ENCODE measurements at regions not wholly inside any gene's neighbourhood (a gene's known extent, or its start where the extent isn't known, plus 50 kb on each side); places are given as distances from the start of the nearest gene placed in this dataset.
A peak's percentile ranks its signal among the peaks of the same experiment; 100 is the strongest.
"Not testable (repeated sequence)": the region's sequence is repeated elsewhere in the genome, so short reads cannot be mapped to it uniquely, and the experiment has no call there.

DNA sequence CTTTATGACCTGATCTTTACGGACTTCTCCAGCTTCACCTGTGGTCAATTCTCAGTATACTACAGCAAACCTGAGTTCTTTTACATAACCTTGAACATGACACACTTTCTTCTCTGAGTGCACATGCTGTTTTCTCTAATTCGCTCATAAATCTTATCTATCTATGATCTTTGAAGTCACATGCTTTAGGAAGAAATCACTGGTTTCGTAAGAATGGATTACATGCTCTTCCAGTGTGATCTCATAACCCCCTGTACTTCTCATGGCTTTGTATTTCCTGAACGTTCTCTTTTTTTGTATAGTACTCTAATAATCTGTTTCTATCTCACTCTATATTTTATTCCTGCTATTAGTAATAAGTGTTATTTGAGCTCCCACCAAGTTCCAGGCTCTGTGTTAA lies 1165.2 kb downstream of the TBL1XR1 start:
- DNase-seq: no peak

DNA sequence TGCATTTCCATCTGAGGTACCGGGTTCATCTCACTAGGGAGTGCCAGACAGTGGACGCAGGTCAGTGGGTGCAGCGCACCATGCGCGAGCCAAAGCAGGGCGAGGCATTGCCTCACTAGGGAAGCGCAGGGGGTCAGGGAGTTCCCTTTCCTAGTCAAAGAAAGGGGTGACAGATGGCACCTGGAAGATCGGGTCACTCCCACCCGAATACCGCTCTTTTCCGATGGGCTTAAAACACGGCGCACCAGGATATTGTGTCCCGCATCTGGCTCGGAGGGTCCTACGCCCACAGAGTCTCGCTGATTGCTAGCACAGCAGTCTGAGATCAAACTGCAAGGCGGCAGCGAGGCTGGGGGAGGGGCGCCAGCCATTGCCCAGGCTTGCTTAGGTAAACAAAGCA lies 1157.1 kb downstream of the NAALADL2 start:
- DNase-seq: not testable (repeated sequence)

DNA sequence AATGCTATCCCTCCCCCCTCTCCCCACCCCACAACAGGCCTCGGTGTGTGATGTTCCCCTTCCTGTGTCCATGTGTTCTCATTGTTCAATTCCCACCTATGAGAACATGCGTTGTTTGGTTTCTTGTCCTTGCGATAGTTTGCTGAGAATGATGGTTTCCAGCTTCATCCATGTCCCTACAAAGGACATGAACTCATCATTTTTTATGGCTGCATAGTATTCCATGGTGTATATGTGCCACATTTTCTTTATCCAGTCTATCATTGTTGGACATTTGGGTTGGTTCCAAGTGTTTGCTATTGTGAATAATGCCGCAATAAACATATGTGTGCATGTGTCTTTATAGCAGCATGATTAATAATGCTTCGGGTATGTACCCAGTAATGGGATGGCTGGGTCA lies 1156.1 kb downstream of the NAALADL2 start:
- DNase-seq: not testable (repeated sequence)

DNA sequence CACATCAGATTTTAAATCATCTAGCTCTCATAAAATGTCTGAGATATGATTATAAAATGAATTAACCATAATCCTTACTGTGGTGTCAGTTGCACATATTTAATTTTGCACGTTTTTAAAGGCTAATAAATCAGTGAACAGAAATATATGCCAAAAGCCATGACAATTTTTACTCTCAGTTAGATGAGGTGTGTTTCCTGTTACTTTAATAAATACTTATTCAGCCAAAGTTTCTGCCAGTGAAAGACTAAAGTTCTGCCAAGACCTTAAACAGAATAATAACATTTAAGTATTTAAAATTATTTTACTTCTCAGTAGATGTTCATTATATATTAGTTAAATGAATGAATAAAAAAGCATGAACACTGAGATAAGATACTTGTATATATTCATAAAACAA lies 1150.1 kb downstream of the NAALADL2 start:
- no peak for DNase-seq

GRCh38 chr3:176005564-176005963 lies 1146.4 kb downstream of the NAALADL2 start:
- DNase-seq: no peak

GRCh38 chr3:175989161-175989560 lies 1130.0 kb downstream of the NAALADL2 start:
- no peak for DNase-seq

GRCh38 chr3:175988401-175988800 lies 1129.3 kb downstream of the NAALADL2 start:
- no peak for DNase-seq

DNA sequence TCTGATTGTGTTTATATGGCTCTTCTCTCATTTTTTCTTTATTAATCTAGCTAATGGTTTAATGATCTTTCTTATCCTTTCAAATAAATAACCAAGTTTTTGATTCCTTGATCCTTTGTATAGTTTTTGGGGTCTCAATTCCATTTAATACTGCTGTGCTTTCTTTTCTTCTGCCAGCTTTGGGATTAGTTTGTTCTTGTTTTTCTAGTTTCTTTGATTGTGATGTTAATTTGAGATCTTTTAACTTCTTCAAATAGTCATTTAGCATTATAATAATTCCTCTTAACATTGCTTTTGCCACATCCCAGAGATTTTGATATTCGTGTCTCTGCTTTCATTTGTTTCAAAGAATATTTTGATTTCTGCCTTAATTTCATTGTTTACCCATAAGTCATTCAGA lies 1126.6 kb downstream of the NAALADL2 start:
- no peak for DNase-seq

DNA sequence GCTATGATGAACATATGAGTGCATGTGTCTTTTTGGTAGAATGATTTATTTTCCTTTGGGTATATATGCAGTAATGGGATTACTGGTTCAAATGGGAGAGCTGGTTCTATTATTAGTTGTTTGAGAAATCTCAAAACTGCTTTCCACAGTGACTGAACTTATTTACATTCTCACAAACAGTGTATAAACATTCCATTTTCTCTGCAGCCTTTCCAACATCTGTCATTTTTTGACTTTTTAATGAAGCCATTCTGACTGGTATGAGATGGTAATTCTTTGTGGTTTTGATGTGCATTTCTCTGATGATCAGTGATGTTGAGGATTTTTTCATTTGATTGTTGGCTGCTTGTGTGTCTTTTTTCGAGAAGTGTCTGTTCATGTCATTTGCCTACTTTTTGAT lies 1124.2 kb downstream of the NAALADL2 start:
- no peak for DNase-seq

GRCh38 chr3:175980486-175981090 lies 1121.5 kb downstream of the NAALADL2 start:
- no peak for DNase-seq

GRCh38 chr3:175977968-175978752 lies 1119.0 kb downstream of the NAALADL2 start:
- DNase-seq: peak; percentile 5

DNA sequence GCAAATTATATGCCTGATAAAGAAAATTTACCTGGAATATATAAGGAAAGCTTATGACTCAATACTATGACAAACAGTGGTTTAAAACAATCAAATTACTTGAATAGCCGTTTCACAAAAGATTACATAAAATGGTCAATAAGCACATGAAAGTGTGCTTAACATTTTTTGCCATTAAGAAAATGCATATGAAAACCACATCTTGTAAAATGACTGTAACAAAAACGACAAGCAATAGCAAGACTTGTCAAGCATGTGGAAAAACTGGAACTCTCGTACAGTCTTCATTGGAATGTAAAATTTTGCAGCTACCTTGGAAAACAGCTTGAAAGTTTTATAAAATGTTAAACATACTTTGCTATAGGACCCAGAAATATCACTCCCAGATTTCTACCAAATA lies 1110.3 kb downstream of the NAALADL2 start:
- no peak for DNase-seq

DNA sequence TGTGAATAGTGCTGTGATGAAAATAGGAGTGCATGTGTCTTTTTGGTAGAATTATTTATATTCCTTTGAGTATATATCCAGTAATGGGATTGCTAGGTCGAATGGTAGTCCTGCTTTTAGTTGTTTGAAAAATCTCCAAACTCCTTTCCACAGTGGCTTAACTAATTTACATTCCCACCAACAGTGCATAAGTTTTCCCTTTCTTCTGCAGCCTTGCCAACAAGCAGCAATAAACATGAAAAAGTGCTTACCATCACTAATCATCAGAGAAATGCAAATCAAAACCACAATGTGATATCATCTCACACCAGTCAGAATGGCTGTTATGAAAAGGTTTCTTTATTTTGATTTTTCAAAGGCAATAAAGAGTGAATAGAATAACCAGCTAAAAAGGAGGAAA lies 1105.9 kb downstream of the NAALADL2 start:
- DNase-seq: no peak

- DNase-seq: no peak
Measured at GRCh38 chr3:175957427-175957826, 1098.3 kb downstream of the NAALADL2 start.

- no peak for DNase-seq
Measured at GRCh38 chr3:175956964-175957363, 1097.8 kb downstream of the NAALADL2 start.

DNA sequence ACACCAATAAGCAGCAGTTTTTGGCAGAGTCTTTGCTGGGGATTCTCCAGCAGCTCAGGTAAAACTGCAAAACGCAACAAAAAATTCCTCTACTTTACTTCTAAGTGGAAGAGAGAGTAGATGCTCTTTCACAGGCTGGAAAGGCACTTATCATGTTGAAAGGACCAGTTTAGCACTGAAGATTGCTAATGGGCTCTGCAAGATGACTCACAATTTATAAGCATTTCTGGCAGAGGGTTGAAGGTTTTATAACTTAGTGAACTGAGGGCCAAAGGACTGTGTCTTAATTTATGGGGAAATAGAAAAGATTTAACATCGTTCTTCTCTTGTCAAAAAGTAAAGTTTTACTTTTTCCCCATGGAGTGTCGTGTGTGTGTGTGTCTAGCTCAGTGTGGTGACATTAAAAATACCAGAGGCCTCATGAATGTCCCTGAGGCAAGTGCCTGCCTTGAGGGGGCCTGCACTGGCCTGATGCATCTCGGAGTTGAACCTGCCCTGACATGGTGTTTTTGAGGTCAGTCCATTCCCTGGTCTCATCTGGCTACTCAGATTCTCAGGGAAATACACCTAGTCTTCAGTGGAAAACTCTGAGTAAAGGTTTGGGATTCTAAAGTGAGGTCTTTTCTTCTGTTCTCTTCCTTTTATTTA lies 1092.0 kb downstream of the NAALADL2 start:
- DNase-seq: no peak

DNA sequence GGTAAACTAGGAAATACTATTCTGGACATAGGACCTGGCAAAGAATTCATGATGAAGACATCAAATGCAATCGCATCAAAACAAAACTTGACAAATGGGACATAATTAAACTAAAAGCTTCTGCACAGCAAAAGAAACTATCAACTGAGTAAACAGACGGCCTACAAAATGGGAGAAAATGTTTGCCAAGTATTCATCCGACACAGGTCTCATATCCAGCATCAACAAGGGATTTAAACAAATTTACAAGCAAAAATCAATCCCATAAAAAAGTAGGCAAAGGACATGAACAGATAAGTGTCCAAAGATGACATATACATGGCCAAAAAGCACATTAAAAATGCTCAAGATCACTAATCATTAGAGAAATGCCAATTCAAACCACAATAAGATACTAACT lies 1088.9 kb downstream of the NAALADL2 start:
- no peak for DNase-seq

GRCh38 chr3:175941352-175941751 lies 1082.2 kb downstream of the NAALADL2 start:
- DNase-seq: no peak

DNA sequence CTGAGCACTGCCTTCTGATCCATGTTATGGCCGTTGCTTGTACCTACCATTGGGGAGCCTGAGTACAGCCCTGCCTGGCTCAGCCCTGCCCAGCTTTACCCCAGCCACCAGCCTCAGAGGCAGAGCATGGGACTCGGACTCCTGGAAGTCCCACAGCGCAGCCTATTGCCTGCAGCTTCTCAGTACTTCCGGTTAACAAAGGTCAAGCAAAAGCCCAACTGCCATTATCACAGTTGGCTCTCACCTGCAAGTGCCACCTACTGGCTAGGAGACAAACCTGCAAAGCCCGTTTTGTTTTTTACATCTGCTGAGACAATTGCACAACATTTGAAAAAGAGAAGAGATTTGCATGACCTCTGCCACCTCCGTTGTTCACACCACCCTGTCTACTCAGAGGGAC lies 1081.7 kb downstream of the NAALADL2 start:
- DNase-seq: no peak

DNA sequence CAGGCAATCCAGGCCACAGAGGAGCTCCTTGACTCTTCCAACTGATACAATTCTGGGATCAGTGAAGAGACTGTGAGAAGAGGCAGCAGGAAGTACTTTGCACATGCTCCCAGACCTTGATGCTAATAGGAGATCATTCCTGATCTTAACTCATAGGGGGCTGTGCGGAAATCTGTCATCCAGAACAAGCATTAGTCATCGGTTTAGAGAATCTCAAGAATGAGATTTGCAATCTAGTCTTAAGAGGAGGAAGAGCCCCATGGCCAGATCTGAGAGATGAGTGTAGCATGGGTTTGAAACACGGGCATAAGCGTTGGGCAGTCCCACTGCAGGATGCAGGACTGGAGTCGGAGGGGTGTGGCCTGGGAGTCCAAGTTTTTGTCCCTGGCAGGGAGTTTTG lies 1081.1 kb downstream of the NAALADL2 start:
- no peak for DNase-seq

GRCh38 chr3:175937367-175937766 lies 1078.2 kb downstream of the NAALADL2 start:
- not testable (repeated sequence) for DNase-seq

GRCh38 chr3:175932586-175932985 lies 1073.5 kb downstream of the NAALADL2 start:
- DNase-seq: no peak

- no peak for DNase-seq
Measured at GRCh38 chr3:175919133-175919532, 1060.0 kb downstream of the NAALADL2 start.
